ENCODE measurements at regions not wholly inside any gene's neighbourhood (a gene's known extent, or its start where the extent isn't known, plus 50 kb on each side); places are given as distances from the start of the nearest gene placed in this dataset.
A peak's percentile ranks its signal among the peaks of the same experiment; 100 is the strongest.

DNA sequence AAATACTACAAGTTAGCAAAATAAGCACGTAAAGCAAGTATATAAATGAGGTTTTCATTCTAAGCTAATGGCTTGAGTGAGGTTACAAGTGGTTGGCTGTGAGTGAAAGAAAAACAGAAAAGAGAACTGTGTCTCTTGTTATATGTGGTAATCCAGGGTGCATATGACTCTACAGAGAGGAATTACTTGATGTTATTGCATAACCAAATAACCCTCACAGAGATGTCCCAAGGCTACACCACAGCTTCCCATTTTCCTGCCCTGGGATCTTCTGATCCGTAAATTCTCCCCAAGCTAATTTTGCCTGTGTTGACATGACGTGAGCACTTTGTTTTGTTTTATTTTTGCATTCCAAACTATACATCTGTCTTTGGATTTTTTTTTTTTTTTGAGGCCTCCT lies 470.0 kb upstream of the INTU start:
- no peaks in the 10 kb centered on the region for H3K79me2 ChIP-seq (ENCODE audit: insufficient read depth, low read length)
- H4K20me1 ChIP-seq (ENCODE audit: insufficient read depth, low read length): no peaks in the 10 kb centered on the region
- H3K36me3 ChIP-seq (replicated peaks in 1 of 2; ENCODE audit: control insufficient read depth in 1 of 2, insufficient read depth in 2 of 2, low read length in 2 of 2): no peaks in the 10 kb centered on the region
- no peaks in the 10 kb centered on the region for H3K9me3 ChIP-seq (ENCODE audit: low read length)
- BruUV-seq (replicated peaks): no TSS peak
- H3K4me3 ChIP-seq (replicated peaks in 1 of 3; ENCODE audit: insufficient read depth in 1 of 3, low read depth in 2 of 3, low read length in 3 of 3): no peak overlapping the region
- no peaks in the 10 kb centered on the region for H3K27me3 ChIP-seq (ENCODE audit: control insufficient read depth in 1 of 2, insufficient read depth in 2 of 2, low read length in 2 of 2)
- no peak overlapping the region for H3K9ac ChIP-seq (ENCODE audit: insufficient read depth, low read depth, low read length)
- ChIA-PET POLR2A (no interaction called here), CTCF (ENCODE audit: low intra/inter-chr PET ratio, low total read pairs) (no interaction called here)
- in situ Hi-C loops (cut with HindIII; ENCODE audit: extremely low pct_ligation_motif_present, low pct_unique_long_range_greater_than_20kb): no loop called here
- DNase-seq (ENCODE audit: low spot score): no peak
- H3K4me1 ChIP-seq (ENCODE audit: insufficient read depth, low read length): no peaks in the 10 kb centered on the region
- FAIRE-seq: no peak
- ATAC-seq: no peak
- intact Hi-C loops (cut with micrococcal nuclease; ENCODE audit: unreplicated experiment): no loop called here
- no peak overlapping the region for H2AFZ ChIP-seq (ENCODE audit: low read length)
- no peak overlapping the region for H3K27ac ChIP-seq (ENCODE audit: extremely low read length, insufficient read depth, low read length)
- 4% methylated on average over 3 of the region's 3 CpGs for WGBS (ENCODE audit: low lambda C conversion rate)
- H3K4me2 ChIP-seq (ENCODE audit: low read depth, low read length): no peak overlapping the region
- TF ChIP-seq, protein P1, sequence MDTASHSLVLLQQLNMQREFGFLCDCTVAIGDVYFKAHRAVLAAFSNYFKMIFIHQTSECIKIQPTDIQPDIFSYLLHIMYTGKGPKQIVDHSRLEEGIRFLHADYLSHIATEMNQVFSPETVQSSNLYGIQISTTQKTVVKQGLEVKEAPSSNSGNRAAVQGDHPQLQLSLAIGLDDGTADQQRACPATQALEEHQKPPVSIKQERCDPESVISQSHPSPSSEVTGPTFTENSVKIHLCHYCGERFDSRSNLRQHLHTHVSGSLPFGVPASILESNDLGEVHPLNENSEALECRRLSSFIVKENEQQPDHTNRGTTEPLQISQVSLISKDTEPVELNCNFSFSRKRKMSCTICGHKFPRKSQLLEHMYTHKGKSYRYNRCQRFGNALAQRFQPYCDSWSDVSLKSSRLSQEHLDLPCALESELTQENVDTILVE (CRISPR knock-in tag; IDR thresholded peaks at IDR 0.05): no peak
- TF ChIP-seq ZNF629 (CRISPR knock-in tag; conservative IDR thresholded peaks at IDR 0.05) (no peak), AKAP8 (CRISPR knock-in tag; IDR thresholded peaks at IDR 0.05) (no peak), ELF4 (CRISPR knock-in tag; IDR thresholded peaks at IDR 0.05; ENCODE audit: borderline replicate concordance) (no peak), CEBPB (IDR thresholded peaks at IDR 0.05; ENCODE audit: borderline replicate concordance, low read depth, low read length) (0 out of 2 replicates have a peak, but pooled peaks have one; percentile 12)

DNA sequence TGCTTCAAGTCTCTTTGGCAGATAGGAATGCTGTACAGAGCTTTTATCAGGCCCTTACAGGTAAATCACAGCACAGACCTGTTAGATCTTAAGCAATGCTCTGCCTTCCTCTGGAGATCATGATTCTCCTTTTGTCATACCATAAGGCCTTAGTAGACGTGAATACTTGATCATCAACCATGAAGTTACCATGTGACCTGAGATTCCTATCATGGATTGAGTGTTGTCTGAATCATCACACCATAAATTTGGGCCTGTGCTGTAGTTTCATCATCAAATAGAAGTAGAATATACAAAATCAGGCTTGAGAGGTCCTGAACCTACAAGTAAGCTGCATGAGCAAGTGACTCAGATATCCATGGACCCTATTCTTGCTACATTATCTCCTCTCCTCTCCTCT lies 466.8 kb upstream of the INTU start:
- Histone ChIP-seq H3K27me3 (ENCODE audit: control insufficient read depth in 1 of 2, insufficient read depth in 2 of 2, low read length in 2 of 2) (no peaks in the 10 kb centered on the region), H3K4me1 (ENCODE audit: insufficient read depth, low read length) (no peaks in the 10 kb centered on the region), H3K4me3 (replicated peaks in 1 of 3; ENCODE audit: insufficient read depth in 1 of 3, low read depth in 2 of 3, low read length in 3 of 3) (no peak overlapping the region), H3K9me3 (ENCODE audit: low read length) (no peaks in the 10 kb centered on the region), H3K4me2 (ENCODE audit: low read depth, low read length) (no peak overlapping the region), H4K20me1 (ENCODE audit: insufficient read depth, low read length) (no peaks in the 10 kb centered on the region), H2AFZ (ENCODE audit: low read length) (no peak overlapping the region), H3K79me2 (ENCODE audit: insufficient read depth, low read length) (no peaks in the 10 kb centered on the region), H3K36me3 (replicated peaks in 1 of 2; ENCODE audit: control insufficient read depth in 1 of 2, insufficient read depth in 2 of 2, low read length in 2 of 2) (no peaks in the 10 kb centered on the region), H3K9ac (ENCODE audit: insufficient read depth, low read depth, low read length) (no peak overlapping the region), H3K27ac (ENCODE audit: extremely low read length, insufficient read depth, low read length) (no peak overlapping the region)
- intact Hi-C loops (cut with micrococcal nuclease; ENCODE audit: unreplicated experiment) (no loop called here), in situ Hi-C loops (cut with HindIII; ENCODE audit: extremely low pct_ligation_motif_present, low pct_unique_long_range_greater_than_20kb) (no loop called here)
- no peak for ATAC-seq
- DNase-seq (ENCODE audit: low spot score): no peak
- POLR2A ChIA-PET: no interaction called here
- no peak for TF ChIP-seq GZF1 (CRISPR knock-in tag; IDR thresholded peaks at IDR 0.05)
- BruUV-seq (replicated peaks): no TSS peak
- CTCF ChIA-PET (ENCODE audit: low intra/inter-chr PET ratio, low total read pairs): no interaction called here
- WGBS (ENCODE audit: low lambda C conversion rate): 0% methylated on average over 1 of the region's 1 CpG
- no peak for FAIRE-seq
